HepG2 (cell line): ENCODE measurements at regions not wholly inside any gene's neighbourhood (a gene's known extent, or its start where the extent isn't known, plus 50 kb on each side); places are given as distances from the start of the nearest gene placed in this dataset.
"Not testable (repeated sequence)": the region's sequence is repeated elsewhere in the genome, so short reads cannot be mapped to it uniquely, and the experiment has no call there.

Experiments
- EZH2 ChIP-seq: conservative IDR thresholded peaks from 2 replicates; pipeline ENCODE4 v1.6.1; 2012; ENCODE audit warnings: mild to moderate bottlenecking, low read depth, low read length, moderate library complexity
- FOXC1 ChIP-seq: sonication (generic); formaldehyde crosslinking; IDR thresholded peaks from 2 replicates; pipeline ENCODE4 v1.8.0; 2022; ENCODE audit warnings: mild to moderate bottlenecking, missing genetic modification reagents, borderline replicate concordance
- HIVEP1 ChIP-seq: sonication (generic); formaldehyde crosslinking; IDR thresholded peaks from 2 replicates; pipeline ENCODE4 v1.4.0; 2020; ENCODE audit warnings: mild to moderate bottlenecking, missing genetic modification reagents
- KLF9 ChIP-seq: IDR thresholded peaks from 2 replicates; pipeline ENCODE4 v1.6.1; 2016; ENCODE audit warnings: low read depth
- POLR2A ChIP-seq, 2 experiments: IDR thresholded peaks; 2 replicates each; pipeline ENCODE4 v1.6.1; 2011; ENCODE audit warnings: low read depth in 2 of 2, low read length in 2 of 2, mild to moderate bottlenecking in 1 of 2, moderate library complexity in 1 of 2; ENCODE audit not compliant: insufficient read depth in 1 of 2
- PRPF4 ChIP-seq: fragments of 200-400 bp; formaldehyde crosslinking; IDR thresholded peaks from 2 replicates; pipeline ENCODE4 v1.6.1; 2016; ENCODE audit warnings: low read length, low read depth; ENCODE audit not compliant: poor library complexity, severe bottlenecking
- RAD21 ChIP-seq: fragments of 450-650 bp; formaldehyde crosslinking; IDR thresholded peaks from 2 replicates; pipeline ENCODE4 v1.5.0; 2020; ENCODE audit warnings: mild to moderate bottlenecking
- TAF1 ChIP-seq: sonication (generic); formaldehyde crosslinking; IDR thresholded peaks from 2 replicates; pipeline ENCODE4 v1.4.0; 2020; ENCODE audit warnings: missing genetic modification reagents
- ZNF44 ChIP-seq: sonication (generic); formaldehyde crosslinking; IDR thresholded peaks from 2 replicates; pipeline ENCODE4 v1.5.1; 2020; ENCODE audit warnings: mild to moderate bottlenecking, missing genetic modification reagents
- ZZZ3 ChIP-seq: sonication (generic); formaldehyde crosslinking; IDR thresholded peaks from 2 replicates; pipeline ENCODE4 v1.4.0; 2020; ENCODE audit warnings: missing genetic modification reagents, mild to moderate bottlenecking, borderline replicate concordance

GRCh38 chr11:54947175-54947574, 240.5 kb downstream of the OR4A5 start:
- TF ChIP-seq EZH2; KLF9 (CRISPR knock-in tag); PRPF4; RAD21 (CRISPR knock-in tag); TAF1; HIVEP1 (CRISPR knock-in tag); POLR2A (IDR thresholded peaks at IDR 0.05; ENCODE audit: insufficient read depth in 1 of 2, low read depth in 2 of 2, low read length in 2 of 2); ZNF44 (CRISPR knock-in tag); FOXC1; ZZZ3 (CRISPR knock-in tag): not testable (repeated sequence)
